ENCODE measurements at regions not wholly inside any gene's neighbourhood (a gene's known extent, or its start where the extent isn't known, plus 50 kb on each side); places are given as distances from the start of the nearest gene placed in this dataset.

GRCh38 chr5:2563046-2563445 is 188.4 kb downstream of the IRX2 start:
- Histone ChIP-seq H3K79me2 (replicated peaks; ENCODE audit: insufficient read depth) (no peaks in the 10 kb centered on the region), H3K4me3 (no peak overlapping the region), H3F3A (replicated peaks; ENCODE audit: low read depth) (no peaks in the 10 kb centered on the region), H3K27me3 (ENCODE audit: insufficient read depth) (no peaks in the 10 kb centered on the region), H3K36me3 (ENCODE audit: insufficient read depth) (no peaks in the 10 kb centered on the region), H3K4me2 (no peak overlapping the region), H3K9me2 (ENCODE audit: insufficient read depth) (no peaks in the 10 kb centered on the region), H2AFZ (no peak overlapping the region), H3K27ac (ENCODE audit: low read depth) (no peak overlapping the region), H4K20me1 (replicated peaks; ENCODE audit: insufficient read depth) (no peaks in the 10 kb centered on the region), H3K4me1 (ENCODE audit: insufficient read depth) (no peaks in the 10 kb centered on the region)
- Mint-ChIP-seq H3K27ac (no peak overlapping the region), H3K4me3 (no peak overlapping the region), H3K27me3 (ENCODE audit: insufficient read depth, low read depth, poor library complexity) (peaks cover 3% of the 10 kb centered on the region), H3K36me3 (ENCODE audit: low read depth) (peaks cover 2% of the 10 kb centered on the region; the same call in 1 of the 3 replicates), H3K4me1 (no peaks in the 10 kb centered on the region; the same call in 2 of the 3 replicates), H3K9me3 (peaks cover 8% of the 10 kb centered on the region; the same call in 2 of the 3 replicates)
- TF ChIP-seq, protein P1, sequence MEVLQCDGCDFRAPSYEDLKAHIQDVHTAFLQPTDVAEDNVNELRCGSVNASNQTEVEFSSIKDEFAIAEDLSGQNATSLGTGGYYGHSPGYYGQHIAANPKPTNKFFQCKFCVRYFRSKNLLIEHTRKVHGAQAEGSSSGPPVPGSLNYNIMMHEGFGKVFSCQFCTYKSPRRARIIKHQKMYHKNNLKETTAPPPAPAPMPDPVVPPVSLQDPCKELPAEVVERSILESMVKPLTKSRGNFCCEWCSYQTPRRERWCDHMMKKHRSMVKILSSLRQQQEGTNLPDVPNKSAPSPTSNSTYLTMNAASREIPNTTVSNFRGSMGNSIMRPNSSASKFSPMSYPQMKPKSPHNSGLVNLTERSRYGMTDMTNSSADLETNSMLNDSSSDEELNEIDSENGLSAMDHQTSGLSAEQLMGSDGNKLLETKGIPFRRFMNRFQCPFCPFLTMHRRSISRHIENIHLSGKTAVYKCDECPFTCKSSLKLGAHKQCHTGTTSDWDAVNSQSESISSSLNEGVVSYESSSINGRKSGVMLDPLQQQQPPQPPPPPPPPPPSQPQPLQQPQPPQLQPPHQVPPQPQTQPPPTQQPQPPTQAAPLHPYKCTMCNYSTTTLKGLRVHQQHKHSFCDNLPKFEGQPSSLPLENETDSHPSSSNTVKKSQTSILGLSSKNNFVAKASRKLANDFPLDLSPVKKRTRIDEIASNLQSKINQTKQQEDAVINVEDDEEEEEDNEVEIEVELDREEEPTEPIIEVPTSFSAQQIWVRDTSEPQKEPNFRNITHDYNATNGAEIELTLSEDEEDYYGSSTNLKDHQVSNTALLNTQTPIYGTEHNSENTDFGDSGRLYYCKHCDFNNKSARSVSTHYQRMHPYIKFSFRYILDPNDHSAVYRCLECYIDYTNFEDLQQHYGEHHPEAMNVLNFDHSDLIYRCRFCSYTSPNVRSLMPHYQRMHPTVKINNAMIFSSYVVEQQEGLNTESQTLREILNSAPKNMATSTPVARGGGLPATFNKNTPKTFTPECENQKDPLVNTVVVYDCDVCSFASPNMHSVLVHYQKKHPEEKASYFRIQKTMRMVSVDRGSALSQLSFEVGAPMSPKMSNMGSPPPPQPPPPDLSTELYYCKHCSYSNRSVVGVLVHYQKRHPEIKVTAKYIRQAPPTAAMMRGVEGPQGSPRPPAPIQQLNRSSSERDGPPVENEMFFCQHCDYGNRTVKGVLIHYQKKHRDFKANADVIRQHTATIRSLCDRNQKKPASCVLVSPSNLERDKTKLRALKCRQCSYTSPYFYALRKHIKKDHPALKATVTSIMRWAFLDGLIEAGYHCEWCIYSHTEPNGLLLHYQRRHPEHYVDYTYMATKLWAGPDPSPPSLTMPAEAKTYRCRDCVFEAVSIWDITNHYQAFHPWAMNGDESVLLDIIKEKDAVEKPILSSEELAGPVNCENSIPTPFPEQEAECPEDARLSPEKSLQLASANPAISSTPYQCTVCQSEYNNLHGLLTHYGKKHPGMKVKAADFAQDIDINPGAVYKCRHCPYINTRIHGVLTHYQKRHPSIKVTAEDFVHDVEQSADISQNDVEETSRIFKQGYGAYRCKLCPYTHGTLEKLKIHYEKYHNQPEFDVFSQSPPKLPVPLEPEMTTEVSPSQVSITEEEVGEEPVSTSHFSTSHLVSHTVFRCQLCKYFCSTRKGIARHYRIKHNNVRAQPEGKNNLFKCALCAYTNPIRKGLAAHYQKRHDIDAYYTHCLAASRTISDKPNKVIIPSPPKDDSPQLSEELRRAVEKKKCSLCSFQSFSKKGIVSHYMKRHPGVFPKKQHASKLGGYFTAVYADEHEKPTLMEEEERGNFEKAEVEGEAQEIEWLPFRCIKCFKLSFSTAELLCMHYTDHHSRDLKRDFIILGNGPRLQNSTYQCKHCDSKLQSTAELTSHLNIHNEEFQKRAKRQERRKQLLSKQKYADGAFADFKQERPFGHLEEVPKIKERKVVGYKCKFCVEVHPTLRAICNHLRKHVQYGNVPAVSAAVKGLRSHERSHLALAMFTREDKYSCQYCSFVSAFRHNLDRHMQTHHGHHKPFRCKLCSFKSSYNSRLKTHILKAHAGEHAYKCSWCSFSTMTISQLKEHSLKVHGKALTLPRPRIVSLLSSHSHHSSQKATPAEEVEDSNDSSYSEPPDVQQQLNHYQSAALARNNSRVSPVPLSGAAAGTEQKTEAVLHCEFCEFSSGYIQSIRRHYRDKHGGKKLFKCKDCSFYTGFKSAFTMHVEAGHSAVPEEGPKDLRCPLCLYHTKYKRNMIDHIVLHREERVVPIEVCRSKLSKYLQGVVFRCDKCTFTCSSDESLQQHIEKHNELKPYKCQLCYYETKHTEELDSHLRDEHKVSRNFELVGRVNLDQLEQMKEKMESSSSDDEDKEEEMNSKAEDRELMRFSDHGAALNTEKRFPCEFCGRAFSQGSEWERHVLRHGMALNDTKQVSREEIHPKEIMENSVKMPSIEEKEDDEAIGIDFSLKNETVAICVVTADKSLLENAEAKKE (CRISPR knock-in tag; IDR thresholded peaks at IDR 0.05) = no peak
- TF ChIP-seq, protein P2, sequence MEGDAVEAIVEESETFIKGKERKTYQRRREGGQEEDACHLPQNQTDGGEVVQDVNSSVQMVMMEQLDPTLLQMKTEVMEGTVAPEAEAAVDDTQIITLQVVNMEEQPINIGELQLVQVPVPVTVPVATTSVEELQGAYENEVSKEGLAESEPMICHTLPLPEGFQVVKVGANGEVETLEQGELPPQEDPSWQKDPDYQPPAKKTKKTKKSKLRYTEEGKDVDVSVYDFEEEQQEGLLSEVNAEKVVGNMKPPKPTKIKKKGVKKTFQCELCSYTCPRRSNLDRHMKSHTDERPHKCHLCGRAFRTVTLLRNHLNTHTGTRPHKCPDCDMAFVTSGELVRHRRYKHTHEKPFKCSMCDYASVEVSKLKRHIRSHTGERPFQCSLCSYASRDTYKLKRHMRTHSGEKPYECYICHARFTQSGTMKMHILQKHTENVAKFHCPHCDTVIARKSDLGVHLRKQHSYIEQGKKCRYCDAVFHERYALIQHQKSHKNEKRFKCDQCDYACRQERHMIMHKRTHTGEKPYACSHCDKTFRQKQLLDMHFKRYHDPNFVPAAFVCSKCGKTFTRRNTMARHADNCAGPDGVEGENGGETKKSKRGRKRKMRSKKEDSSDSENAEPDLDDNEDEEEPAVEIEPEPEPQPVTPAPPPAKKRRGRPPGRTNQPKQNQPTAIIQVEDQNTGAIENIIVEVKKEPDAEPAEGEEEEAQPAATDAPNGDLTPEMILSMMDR (conservative IDR thresholded peaks at IDR 0.05; ENCODE audit: low read depth in 2 of 2) = peak; percentile 22 to 42; a peak in 2 of 4 replicates
- ATAC-seq (peak; percentile 41), DNase-seq (ENCODE audit: low spot score) (no peak)

DNA sequence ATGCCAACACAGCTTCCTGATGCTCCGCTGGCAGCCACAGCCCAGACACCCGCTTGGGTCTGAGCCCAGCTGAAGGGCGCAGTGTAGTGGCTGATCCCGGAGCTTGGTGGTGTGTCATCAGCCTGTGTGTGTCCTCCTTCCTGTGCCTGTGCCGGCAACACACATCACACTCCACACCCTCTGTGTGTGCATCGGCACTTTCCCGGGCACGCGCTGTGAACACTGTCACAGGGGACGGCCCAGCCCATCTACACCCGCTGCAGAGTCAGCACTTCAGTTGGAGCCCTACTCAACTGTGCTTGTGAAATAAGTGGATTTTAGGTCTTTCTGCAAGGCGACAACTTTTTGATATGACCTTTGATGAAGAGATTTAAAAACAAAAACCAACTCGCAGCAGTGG is 189.4 kb downstream of the IRX2 start:
- no peaks in the 10 kb centered on the region for H3K36me3 ChIP-seq (ENCODE audit: insufficient read depth)
- H3K9me2 ChIP-seq (ENCODE audit: insufficient read depth) = no peaks in the 10 kb centered on the region
- no peak overlapping the region for H3K27ac ChIP-seq (ENCODE audit: low read depth)
- TF ChIP-seq JUNB (IDR thresholded peaks at IDR 0.05; ENCODE audit: unreplicated experiment) (no peak), ZNF331 (CRISPR knock-in tag; IDR thresholded peaks at IDR 0.05; ENCODE audit: low read depth) (no peak), NANOG (IDR thresholded peaks at IDR 0.05; ENCODE audit: borderline replicate concordance) (no peak), EZH2 (IDR thresholded peaks at IDR 0.05; ENCODE audit: low read depth, unreplicated experiment) (no peak)
- H3F3A ChIP-seq (replicated peaks; ENCODE audit: low read depth) = no peaks in the 10 kb centered on the region
- H3K27me3 Mint-ChIP-seq (ENCODE audit: insufficient read depth, low read depth, poor library complexity) = peaks cover 2% of the 10 kb centered on the region
- ATAC-seq (no peak), DNase-seq (ENCODE audit: low spot score) (no peak)
- no peaks in the 10 kb centered on the region for H3K27me3 ChIP-seq (ENCODE audit: insufficient read depth)
- H3K36me3 Mint-ChIP-seq (ENCODE audit: low read depth) = no peaks in the 10 kb centered on the region
- no peak overlapping the region for H3K4me3 Mint-ChIP-seq
- H3K4me1 ChIP-seq (ENCODE audit: insufficient read depth) = no peaks in the 10 kb centered on the region
- peaks cover 6% of the 10 kb centered on the region; the same call in 2 of the 3 replicates for H3K9me3 Mint-ChIP-seq
- no peaks in the 10 kb centered on the region; the same call in 2 of the 3 replicates for H3K4me1 Mint-ChIP-seq
- no peak overlapping the region for H3K27ac Mint-ChIP-seq
- no peaks in the 10 kb centered on the region for H4K20me1 ChIP-seq (replicated peaks; ENCODE audit: insufficient read depth)
- H3K4me2 ChIP-seq = no peak overlapping the region
- no peak overlapping the region for H3K4me3 ChIP-seq
- H2AFZ ChIP-seq = no peak overlapping the region
- no peaks in the 10 kb centered on the region for H3K79me2 ChIP-seq (replicated peaks; ENCODE audit: insufficient read depth)

All from GM23338 (cell line).